Right renal pelvis (tissue), 4 donors: ENCODE measurements at regions not wholly inside any gene's neighbourhood (a gene's known extent, or its start where the extent isn't known, plus 50 kb on each side); places are given as distances from the start of the nearest gene placed in this dataset.
"Not testable (repeated sequence)": the region's sequence is repeated elsewhere in the genome, so short reads cannot be mapped to it uniquely, and the experiment has no call there.

Experiments
- DNase-seq, 4 donors: peaks; one replicate each; pipeline ENCODE4 v3.0.0-alpha.2; 2013; ENCODE audit warnings: low read depth in 4 of 4, low spot score in 3 of 4, missing footprints in 1 of 4

DNA sequence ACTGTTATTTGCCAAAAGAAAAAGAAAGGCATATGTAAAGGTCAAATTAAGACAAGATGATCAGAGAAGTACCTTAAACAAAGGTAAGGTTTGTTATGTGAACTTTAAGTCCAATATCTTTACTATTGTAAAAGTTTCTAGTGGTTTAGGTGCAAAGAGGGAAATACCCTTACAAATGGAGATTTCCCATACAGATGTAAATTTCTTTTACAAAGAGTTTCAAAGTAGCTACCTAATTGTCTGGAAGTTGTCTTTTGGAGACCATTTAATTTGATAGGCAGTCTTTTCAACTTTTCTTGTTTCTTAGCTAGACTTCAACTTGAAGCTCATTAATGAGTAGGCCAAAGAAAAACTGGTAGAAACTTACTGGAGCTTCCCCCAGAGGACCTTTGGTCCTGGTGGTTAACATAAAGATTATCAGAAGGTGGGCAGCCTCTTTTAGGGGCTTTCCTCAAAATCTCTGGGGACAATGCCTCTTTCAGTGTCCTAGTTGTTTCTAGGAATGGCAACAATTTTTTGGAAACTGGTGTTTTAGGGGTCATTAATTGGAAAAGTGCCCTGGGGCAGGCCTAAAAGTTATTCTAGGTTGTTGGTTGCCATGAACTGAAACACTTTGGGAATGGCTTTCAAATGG lies 297.3 kb downstream of the GUCY2F start:
- no peak for DNase-seq

GRCh38 chrX:109172091-109172602 lies 309.7 kb downstream of the GUCY2F start:
- no peak for DNase-seq

GRCh38 chrX:109155161-109155560 lies 326.7 kb downstream of the GUCY2F start:
- DNase-seq = no peak

DNA sequence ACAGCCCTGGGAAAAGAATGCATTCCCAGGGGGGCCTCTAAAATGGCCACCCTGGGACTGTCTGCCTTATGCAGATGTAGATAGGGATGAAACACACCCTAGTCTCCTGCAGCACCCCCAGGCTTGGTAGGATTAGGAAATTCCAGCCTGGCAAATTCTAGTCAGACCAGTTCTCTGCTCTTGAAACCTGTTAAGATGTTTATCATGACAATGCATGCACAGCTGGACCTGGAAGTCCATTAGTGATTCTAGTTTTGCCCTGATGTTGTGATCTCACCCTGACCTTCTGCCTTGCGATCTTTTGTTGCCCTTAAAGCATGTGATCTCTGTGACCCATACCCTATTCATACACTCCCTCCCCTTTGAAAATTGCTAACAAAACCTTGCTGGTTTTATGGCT lies 337.7 kb downstream of the GUCY2F start:
- not testable (repeated sequence) for DNase-seq

GRCh38 chrX:109140463-109140862 lies 341.4 kb downstream of the GUCY2F start:
- no peak for DNase-seq

DNA sequence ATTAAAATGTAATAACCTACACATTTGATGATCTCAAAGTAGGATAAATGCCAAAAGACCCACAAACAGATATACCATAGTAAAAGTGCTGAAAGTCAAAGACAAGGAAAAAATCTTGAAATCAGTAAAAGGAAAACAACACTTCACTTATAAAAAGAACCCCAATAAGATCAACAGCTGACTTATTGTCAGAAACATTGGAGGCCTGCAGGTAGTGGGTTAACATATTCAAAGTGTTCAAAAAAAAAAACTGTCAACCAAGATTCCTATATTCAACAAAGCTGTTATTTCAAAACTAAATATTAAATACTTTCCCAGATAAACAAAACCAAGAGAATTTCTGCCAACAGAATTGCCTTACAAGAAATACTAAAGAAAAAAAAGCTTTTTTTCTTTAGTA lies 347.1 kb downstream of the GUCY2F start:
- no peak for DNase-seq

GRCh38 chrX:109125304-109125703 lies 356.6 kb downstream of the GUCY2F start:
- DNase-seq = no peak

GRCh38 chrX:109089359-109089758 lies 353.0 kb upstream of the IRS4 start:
- no peak for DNase-seq

- DNase-seq = no peak
These were observed 341.4 kb upstream of the IRS4 start for GRCh38 chrX:109077788-109078187.

DNA sequence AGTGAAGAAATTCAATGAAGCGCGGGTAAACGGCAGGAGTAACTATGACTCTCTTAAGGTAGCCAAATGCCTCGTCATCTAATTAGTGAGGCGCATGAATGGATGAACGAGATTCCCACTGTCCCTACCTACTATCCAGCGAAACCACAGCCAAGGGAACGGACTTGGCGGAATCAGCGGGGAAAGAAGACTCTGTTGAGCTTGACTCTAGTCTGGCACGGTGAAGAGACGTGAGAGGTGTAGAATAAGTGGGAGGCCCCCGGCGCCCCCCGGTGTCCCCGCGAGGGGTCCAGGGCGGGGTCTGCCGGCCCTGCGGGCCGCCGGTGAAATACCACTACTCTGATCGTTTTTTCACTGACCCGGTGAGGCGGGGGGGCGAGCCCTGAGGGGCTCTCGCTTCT lies 317.8 kb upstream of the IRS4 start:
- DNase-seq = peak in 1 of 4 donors; percentile 0

GRCh38 chrX:109049903-109050302 lies 313.5 kb upstream of the IRS4 start:
- DNase-seq = no peak

DNA sequence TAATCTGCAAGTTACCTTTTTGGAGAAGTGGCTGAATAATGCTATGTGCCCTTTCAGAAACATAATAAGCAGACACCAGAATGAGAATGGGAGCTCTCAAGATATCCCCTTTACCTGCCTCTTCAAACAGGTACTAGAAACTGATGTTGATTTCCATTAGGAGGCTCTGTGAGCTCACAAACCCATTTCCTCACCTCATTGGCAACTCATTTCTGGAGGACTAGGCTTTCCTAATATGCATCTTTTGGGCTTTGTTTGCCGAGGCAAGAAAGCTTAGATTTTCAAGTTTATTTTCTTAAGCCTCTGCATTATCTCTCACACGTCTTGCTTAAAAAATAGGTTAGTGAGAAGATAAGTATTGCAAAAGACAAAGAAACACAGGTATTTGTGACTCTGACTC lies 313.1 kb upstream of the IRS4 start:
- DNase-seq = no peak

- DNase-seq = no peak
These were observed 303.7 kb upstream of the IRS4 start for GRCh38 chrX:109040057-109040456.

GRCh38 chrX:109036624-109037023 lies 300.3 kb upstream of the IRS4 start:
- DNase-seq = no peak

DNA sequence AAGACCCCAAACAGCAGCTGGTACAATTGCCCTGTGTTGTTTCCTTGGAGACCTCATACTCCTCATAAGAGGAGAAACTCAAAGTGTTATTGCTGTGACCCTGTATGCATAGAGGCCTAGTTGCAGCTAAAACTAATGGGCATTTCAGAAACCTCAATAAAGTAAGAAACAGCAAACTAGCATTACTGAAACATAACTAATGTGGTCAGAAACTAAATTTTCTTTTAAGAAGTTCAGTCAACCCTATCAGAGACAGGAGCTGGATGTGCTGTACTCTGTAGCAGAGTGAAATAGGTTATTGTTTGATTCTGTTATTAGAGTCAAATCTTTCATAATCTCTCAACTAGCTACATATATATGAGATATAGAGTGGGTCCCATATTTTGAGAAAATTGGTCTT lies 257.5 kb upstream of the IRS4 start:
- no peak for DNase-seq

DNA sequence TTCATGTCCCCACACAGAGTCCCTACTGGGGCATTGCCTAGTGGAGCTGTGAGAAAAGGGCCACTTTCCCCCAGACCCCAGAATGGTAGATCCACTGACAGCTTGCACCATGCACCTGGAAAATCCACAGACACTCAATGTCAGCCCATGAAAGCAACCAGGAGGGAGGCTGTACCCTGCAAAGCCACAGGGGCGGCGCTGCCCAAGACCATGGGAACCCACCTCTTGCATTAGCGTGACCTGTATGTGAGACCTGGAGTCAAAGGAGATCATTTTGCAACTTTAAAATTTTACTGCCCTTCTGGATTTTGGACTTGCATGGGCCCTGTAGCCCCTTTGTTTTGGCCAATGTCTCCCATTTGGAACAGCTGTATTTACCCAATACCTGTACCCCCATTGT lies 236.5 kb upstream of the IRS4 start:
- not testable (repeated sequence) for DNase-seq

DNA sequence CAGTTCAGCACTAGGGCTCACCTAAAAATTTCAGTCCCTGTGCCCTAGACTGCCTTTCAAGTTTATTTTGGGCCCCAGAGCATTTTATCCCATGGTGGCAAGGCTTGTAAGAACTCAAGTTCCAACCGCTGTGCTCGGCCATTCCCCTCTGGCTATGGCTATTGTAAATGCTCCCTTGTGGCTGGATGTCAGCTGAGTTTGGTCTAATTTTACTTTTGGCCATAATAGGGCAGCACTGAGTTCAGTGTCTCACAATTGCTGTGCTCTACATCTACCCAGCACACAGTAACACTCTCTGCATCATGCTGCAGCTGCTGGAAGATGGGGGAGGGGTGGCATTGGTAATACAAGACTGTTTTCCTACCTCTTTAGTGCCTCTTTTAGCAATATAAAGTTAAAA lies 210.8 kb upstream of the IRS4 start:
- DNase-seq = no peak

- DNase-seq = no peak
These were observed 210.2 kb upstream of the IRS4 start for GRCh38 chrX:108946531-108946930.

DNA sequence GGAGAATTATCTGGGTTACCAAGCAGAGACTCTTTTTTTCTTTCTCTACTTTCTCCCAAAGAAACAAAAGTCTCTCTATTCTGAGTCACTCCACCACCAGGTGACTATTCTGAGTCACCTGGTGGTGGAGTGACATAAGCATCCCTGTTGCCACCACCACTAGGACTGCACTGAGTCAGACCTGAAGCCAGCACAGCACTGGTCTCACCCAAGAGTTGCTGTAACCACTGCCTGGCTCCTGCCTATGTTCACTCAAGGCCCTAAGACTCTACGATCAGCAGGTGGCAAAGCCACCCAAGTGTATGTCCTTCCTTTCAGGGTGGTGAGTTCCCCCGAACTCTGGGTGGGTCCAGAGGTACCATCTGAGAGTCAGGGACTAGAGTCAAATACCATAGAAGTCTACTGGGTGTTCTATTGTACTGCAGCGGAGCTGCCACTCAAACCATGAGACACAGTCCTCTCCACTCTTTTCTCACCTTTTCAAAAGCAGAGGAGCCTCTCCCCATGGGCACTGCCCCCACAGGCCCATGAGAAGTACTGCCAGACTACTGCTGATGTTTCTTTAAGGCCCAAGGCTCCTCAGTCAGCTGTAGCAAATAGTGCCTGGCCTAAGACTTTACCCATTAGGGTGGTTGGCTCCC lies 209.6 kb upstream of the IRS4 start:
- no peak for DNase-seq

- no peak for DNase-seq
These were observed 178.4 kb upstream of the IRS4 start for GRCh38 chrX:108914791-108915190.

DNA sequence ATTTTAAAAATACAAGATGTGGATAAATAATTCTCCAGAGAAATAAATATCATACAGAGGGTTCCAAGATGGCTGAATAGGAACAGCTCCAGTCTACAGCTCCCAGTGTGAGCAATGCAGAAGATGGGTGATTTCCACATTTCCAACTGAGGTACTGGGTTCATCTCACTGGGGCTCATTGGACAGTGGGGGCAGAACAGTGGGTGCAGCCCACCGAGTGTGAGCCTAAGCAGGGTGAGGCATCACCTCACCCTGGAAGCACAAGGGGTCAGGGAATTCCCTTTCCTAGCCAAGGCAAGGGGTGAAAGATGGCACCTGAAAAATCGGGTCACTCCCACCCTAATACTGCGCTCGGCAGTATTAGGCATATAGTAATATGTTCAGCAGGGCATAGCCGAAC lies 167.5 kb upstream of the IRS4 start:
- not testable (repeated sequence) for DNase-seq

DNA sequence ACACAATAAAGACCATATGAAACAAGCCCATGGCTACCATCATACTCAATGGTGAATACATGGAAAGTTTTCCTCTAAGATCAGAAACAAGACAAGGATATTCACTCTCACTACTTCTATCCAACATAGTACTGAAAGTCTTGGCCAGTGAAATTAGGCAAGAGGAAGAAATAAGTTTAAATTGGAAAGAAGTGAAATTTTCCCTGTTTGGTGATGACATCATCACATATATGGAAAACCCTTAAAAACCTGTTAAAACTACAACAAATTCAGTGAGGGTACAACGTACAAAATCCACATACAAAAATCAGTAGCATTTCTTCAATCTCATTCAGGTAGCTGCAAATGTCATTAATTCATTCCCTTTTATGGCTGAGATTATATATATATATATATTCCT lies 164.0 kb upstream of the IRS4 start:
- DNase-seq = no peak
